H9 (cell line): ENCODE measurements at regions not wholly inside any gene's neighbourhood (a gene's known extent, or its start where the extent isn't known, plus 50 kb on each side); places are given as distances from the start of the nearest gene placed in this dataset.

ENCODE experiments used
- DNase-seq: peaks from one replicate; pipeline ENCODE4 v3.0.0-alpha.2; 2017
- H2AFZ ChIP-seq: one replicate; pipeline ENCODE4 v1.6.1; 2013; ENCODE audit warnings: mild to moderate bottlenecking, low read length, control low read depth, moderate library complexity
- H2AK5ac ChIP-seq: 2 replicates; pipeline ENCODE4 v1.6.1; 2013; ENCODE audit warnings: low read length, control low read depth, mixed read lengths; ENCODE audit not compliant: insufficient read length
- H2BK120ac ChIP-seq: one replicate; pipeline ENCODE4 v1.6.1; 2013; ENCODE audit warnings: low read depth, mild to moderate bottlenecking, low read length, control low read depth, inconsistent platforms; ENCODE audit not compliant: poor library complexity, severe bottlenecking
- H2BK12ac ChIP-seq: 2 replicates; pipeline ENCODE4 v1.6.1; 2013; ENCODE audit warnings: low read length, control low read depth, mixed read lengths, low read depth; ENCODE audit not compliant: insufficient read length
- H2BK15ac ChIP-seq: 2 replicates; pipeline ENCODE4 v1.6.1; 2013; ENCODE audit warnings: low read depth, low read length, control low read depth
- H2BK20ac ChIP-seq: one replicate; pipeline ENCODE4 v1.6.1; 2013; ENCODE audit warnings: low read depth, mild to moderate bottlenecking, low read length, control low read depth, inconsistent platforms; ENCODE audit not compliant: poor library complexity, severe bottlenecking
- H2BK5ac ChIP-seq: 2 replicates; pipeline ENCODE4 v1.6.1; 2013; ENCODE audit warnings: low read length, control low read depth, mixed read lengths; ENCODE audit not compliant: insufficient read length
- H3K14ac ChIP-seq: 2 replicates; pipeline ENCODE4 v1.6.1; 2013; ENCODE audit warnings: low read length, control low read depth; ENCODE audit not compliant: insufficient read depth
- H3K18ac ChIP-seq: 2 replicates; pipeline ENCODE4 v1.6.1; 2013; ENCODE audit warnings: low read depth, mild to moderate bottlenecking, mixed read lengths, low read length, control low read depth; ENCODE audit not compliant: insufficient read length
- H3K23ac ChIP-seq: 2 replicates; pipeline ENCODE4 v1.6.1; 2013; ENCODE audit warnings: low read length, control low read depth, mixed read lengths, low read depth; ENCODE audit not compliant: insufficient read length
- H3K23me2 ChIP-seq: 2 replicates; pipeline ENCODE4 v1.6.1; 2013; ENCODE audit warnings: low read depth, mild to moderate bottlenecking, mixed read lengths, low read length, control low read depth; ENCODE audit not compliant: insufficient read length, poor library complexity, severe bottlenecking
- H3K27ac ChIP-seq: 2 replicates; pipeline ENCODE4 v1.5.1; 2013; ENCODE audit warnings: low read length, control low read depth, mixed read lengths, low read depth; ENCODE audit not compliant: insufficient read length
- H3K27me3 ChIP-seq: 2 replicates; pipeline ENCODE4 v1.6.1; 2013; ENCODE audit warnings: low read length, control low read depth, inconsistent platforms; ENCODE audit not compliant: insufficient read depth
- H3K4ac ChIP-seq: 2 replicates; pipeline ENCODE4 v1.6.1; 2013; ENCODE audit warnings: low read depth, mild to moderate bottlenecking, control low read depth, inconsistent platforms, low read length, moderate library complexity
- H3K4me1 ChIP-seq: 2 replicates; pipeline ENCODE4 v1.6.1; 2013; ENCODE audit warnings: low read length, control low read depth, inconsistent platforms; ENCODE audit not compliant: insufficient read depth
- H3K4me2 ChIP-seq: 2 replicates; pipeline ENCODE4 v1.6.1; 2013; ENCODE audit warnings: low read length, control low read depth, mixed read lengths; ENCODE audit not compliant: insufficient read length, insufficient read depth
- H3K56ac ChIP-seq: 2 replicates; pipeline ENCODE4 v1.6.1; 2013; ENCODE audit warnings: low read depth, mild to moderate bottlenecking, mixed read lengths, low read length, control low read depth; ENCODE audit not compliant: insufficient read length
- H3K79me1 ChIP-seq: 2 replicates; pipeline ENCODE4 v1.6.1; 2013; ENCODE audit warnings: low read depth, mild to moderate bottlenecking, moderate library complexity, low read length, control low read depth, inconsistent platforms; ENCODE audit not compliant: insufficient read depth, poor library complexity, severe bottlenecking
- H3K79me2 ChIP-seq: 2 replicates; pipeline ENCODE4 v1.6.1; 2013; ENCODE audit warnings: low read length, control low read depth, inconsistent platforms; ENCODE audit not compliant: insufficient read depth
- H3K9ac ChIP-seq: 2 replicates; pipeline ENCODE4 v1.6.1; 2013; ENCODE audit warnings: low read length, control low read depth, mixed read lengths; ENCODE audit not compliant: insufficient read length; ENCODE audit errors: extremely low read depth
- H3K9me3 ChIP-seq: one replicate; pipeline ENCODE4 v1.6.1; 2013; ENCODE audit warnings: low read depth, low read length, inconsistent platforms; ENCODE audit not compliant: control insufficient read depth
- H3T11ph ChIP-seq: one replicate; pipeline ENCODE4 v1.6.1; 2013; ENCODE audit warnings: mild to moderate bottlenecking, low read length, control low read depth, inconsistent platforms
- H4K20me1 ChIP-seq: one replicate; pipeline ENCODE4 v1.6.1; 2013; ENCODE audit not compliant: control insufficient read depth, insufficient read length, insufficient read depth
- H4K5ac ChIP-seq: 2 replicates; pipeline ENCODE4 v1.6.1; 2013; ENCODE audit warnings: low read depth, mild to moderate bottlenecking, mixed read lengths, low read length, control low read depth; ENCODE audit not compliant: insufficient read length
- H4K8ac ChIP-seq: replicated peaks from 2 replicates; pipeline ENCODE4 v1.6.1; 2013; ENCODE audit warnings: low read length, control low read depth, mixed read lengths, low read depth; ENCODE audit not compliant: insufficient read length
- H4K91ac ChIP-seq: 2 replicates; pipeline ENCODE4 v1.6.1; 2013; ENCODE audit warnings: low read depth, mild to moderate bottlenecking, moderate library complexity, mixed read lengths, low read length, control low read depth; ENCODE audit not compliant: insufficient read length
- H3K27ac Mint-ChIP-seq, 3 experiments: 2 replicates in 2 of 3; 3 replicates in 1 of 3; pipeline ENCODE4 v1.8.0; 2020 to 2021; ENCODE audit warnings: mixed read lengths in 3 of 3, mild to moderate bottlenecking in 1 of 3, moderate library complexity in 1 of 3
- H3K27me3 Mint-ChIP-seq: 2 replicates; pipeline ENCODE4 v1.8.0; 2021; ENCODE audit warnings: low read depth, mild to moderate bottlenecking, moderate library complexity, mixed read lengths
- H3K36me3 Mint-ChIP-seq, 3 experiments: 2 replicates in 2 of 3; 3 replicates in 1 of 3; pipeline ENCODE4 v1.8.0; 2020 to 2021; ENCODE audit warnings: low read depth in 3 of 3, mixed read lengths in 3 of 3; ENCODE audit not compliant: insufficient read depth in 1 of 3
- H3K4me1 Mint-ChIP-seq, 2 experiments: 2 replicates each; pipeline ENCODE4 v1.8.0; 2020; ENCODE audit warnings: mixed read lengths in 2 of 2
- H3K4me3 Mint-ChIP-seq, 2 experiments: 2 replicates in 1 of 2; 3 replicates in 1 of 2; pipeline ENCODE4 v1.8.0; 2020 to 2021; ENCODE audit warnings: mild to moderate bottlenecking in 2 of 2, mixed read lengths in 2 of 2, moderate library complexity in 1 of 2
- H3K9me3 Mint-ChIP-seq, 2 experiments: 2 replicates in 1 of 2; 3 replicates in 1 of 2; pipeline ENCODE4 v1.8.0; 2020; ENCODE audit warnings: mild to moderate bottlenecking in 2 of 2, mixed read lengths in 2 of 2, moderate library complexity in 1 of 2
- WGBS: extraction: QIAGEN DNeasy Blood & Tissue Kit; methylation state at CpG from one replicate; pipeline ENCODE4 v1.1.7; 2013; ENCODE audit warnings: missing lambda C conversion rate, low lambda C conversion rate, mixed read lengths; ENCODE audit not compliant: insufficient read length; ENCODE audit errors: extremely low coverage; 5-methylcytosine and 5-hydroxymethylcytosine counted together
- TF ChIP-seq, protein P1 (sequence below): fragments of 200-600 bp; sonication (generic); conservative IDR thresholded peaks from 3 replicates; pipeline ENCODE4 v1.8.0; 2021; ENCODE audit warnings: antibody characterized with exemption, mild to moderate bottlenecking

DNA sequence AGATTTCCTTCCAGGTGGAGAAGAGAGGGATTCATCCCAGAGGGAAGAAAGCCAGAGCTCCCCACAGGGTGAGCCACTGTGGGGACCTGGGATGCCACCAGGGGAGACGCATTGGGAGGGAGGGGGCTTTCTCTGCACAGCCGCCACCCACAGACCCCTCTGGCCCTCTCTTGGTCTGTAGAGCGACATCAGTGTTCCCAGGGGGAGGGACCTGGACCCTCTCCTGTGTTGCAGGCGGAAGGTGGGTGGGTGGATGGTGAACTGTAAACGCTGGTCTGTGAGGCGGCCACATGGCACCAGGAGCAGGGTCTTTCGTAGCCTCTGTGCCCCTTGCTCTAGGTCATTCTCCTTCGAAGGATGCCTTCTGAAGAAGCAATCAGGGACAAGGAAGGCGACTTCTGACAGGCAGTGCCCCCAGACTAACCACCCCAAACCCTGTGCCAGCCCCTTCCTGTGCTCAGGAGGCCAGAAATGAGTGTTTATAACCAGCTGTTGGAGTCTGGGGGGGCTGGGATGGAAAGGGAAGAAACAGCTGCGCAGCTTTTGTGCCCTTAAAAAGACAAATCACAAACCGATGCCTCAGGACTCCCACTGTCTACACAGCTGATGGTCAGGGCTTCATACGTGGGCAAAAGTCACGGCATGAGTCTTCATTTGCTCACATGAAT lies 121.4 kb upstream of the ZBTB40 start:
- Histone ChIP-seq H3K14ac (no peak overlapping the region), H3K18ac (no peak overlapping the region), H2BK5ac (no peak overlapping the region), H3K4ac (no peak overlapping the region), H3K23ac (no peak overlapping the region), H3K27ac (no peak overlapping the region), H3K4me1 (no peaks in the 10 kb centered on the region), H3T11ph (no peak overlapping the region), H4K20me1 (no peaks in the 10 kb centered on the region), H2AFZ (no peak overlapping the region), H3K9ac (no peak overlapping the region), H3K79me2 (no peaks in the 10 kb centered on the region), H4K5ac (no peak overlapping the region), H2BK15ac (no peak overlapping the region), H3K27me3 (no peaks in the 10 kb centered on the region), H2AK5ac (no peak overlapping the region), H2BK20ac (no peak overlapping the region), H2BK12ac (no peak overlapping the region), H2BK120ac (no peak overlapping the region), H3K4me2 (no peak overlapping the region), H3K9me3 (no peaks in the 10 kb centered on the region), H4K91ac (no peak overlapping the region), H3K56ac (no peak overlapping the region), H4K8ac (no peak overlapping the region), H3K23me2 (no peaks in the 10 kb centered on the region), H3K79me1 (no peaks in the 10 kb centered on the region)
- Mint-ChIP-seq H3K27ac (no peak overlapping the region), H3K36me3 (no peaks in the 10 kb centered on the region), H3K27me3 (peaks cover 10% of the 10 kb centered on the region), H3K4me1 (peaks cover 7 to 9% of the 10 kb centered on the region in 2 experiments), H3K9me3 (no peaks in the 10 kb centered on the region; a peak in 1 of 5 replicates), H3K4me3 (no peak overlapping the region)
- WGBS, result no CpG with 5 or more reads among the region's 13 CpGs
- TF ChIP-seq, protein P1, sequence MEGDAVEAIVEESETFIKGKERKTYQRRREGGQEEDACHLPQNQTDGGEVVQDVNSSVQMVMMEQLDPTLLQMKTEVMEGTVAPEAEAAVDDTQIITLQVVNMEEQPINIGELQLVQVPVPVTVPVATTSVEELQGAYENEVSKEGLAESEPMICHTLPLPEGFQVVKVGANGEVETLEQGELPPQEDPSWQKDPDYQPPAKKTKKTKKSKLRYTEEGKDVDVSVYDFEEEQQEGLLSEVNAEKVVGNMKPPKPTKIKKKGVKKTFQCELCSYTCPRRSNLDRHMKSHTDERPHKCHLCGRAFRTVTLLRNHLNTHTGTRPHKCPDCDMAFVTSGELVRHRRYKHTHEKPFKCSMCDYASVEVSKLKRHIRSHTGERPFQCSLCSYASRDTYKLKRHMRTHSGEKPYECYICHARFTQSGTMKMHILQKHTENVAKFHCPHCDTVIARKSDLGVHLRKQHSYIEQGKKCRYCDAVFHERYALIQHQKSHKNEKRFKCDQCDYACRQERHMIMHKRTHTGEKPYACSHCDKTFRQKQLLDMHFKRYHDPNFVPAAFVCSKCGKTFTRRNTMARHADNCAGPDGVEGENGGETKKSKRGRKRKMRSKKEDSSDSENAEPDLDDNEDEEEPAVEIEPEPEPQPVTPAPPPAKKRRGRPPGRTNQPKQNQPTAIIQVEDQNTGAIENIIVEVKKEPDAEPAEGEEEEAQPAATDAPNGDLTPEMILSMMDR, result no peak
- peak; percentile 14 for DNase-seq
